DMS114 treated with DMSO at 0.1 percent for 48 hours (cell line): ENCODE measurements at regions not wholly inside any gene's neighbourhood (a gene's known extent, or its start where the extent isn't known, plus 50 kb on each side); places are given as distances from the start of the nearest gene placed in this dataset.

Source experiments
- DNase-seq: peaks from one replicate; lab custom pipeline; 2025; ENCODE audit not compliant: unreplicated experiment; lab: John Stamatoyannopoulos, UW

- no peak for DNase-seq
Observed at GRCh38 chr3:70580021-70580420, 267.6 kb upstream of the MDFIC2 start.

DNA sequence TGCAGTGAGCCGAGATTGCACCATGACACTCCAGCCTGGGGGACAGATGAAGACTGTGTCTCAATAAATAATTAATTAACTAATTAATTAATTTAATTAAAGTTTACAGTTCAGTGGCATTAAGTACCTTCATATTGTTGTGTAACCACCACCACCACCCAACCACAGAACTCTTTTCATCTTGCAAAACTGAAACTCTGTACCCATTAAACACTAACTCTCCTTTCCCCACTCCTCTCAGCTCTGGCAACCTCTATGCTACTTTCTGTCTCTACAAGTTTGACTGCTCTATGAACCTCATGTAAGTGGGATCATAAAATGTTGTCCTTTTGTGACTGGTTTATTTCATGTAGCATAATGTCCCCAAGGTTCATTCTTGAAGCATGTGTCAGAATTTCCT, 259.3 kb upstream of the MDFIC2 start:
- no peak for DNase-seq

DNA sequence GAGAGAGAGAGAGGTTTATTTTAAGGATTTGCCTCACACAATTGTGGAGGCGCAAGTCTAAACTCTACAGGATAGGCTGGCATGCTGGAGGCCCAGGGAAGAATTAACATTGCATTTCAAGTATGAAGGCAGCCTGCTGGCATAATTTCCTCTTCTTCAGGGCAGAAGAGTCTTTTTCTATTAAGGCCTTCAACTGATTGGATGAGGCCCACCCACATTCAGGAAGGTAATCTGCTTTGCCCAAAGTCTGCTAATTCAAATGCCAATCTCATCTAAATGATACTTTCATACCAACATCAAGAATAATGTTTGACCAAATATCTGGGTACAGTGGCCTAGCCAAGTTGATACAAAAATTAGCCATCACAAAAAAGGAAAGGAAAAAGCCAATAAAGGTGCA, 258.1 kb upstream of the MDFIC2 start:
- DNase-seq, result no peak

DNA sequence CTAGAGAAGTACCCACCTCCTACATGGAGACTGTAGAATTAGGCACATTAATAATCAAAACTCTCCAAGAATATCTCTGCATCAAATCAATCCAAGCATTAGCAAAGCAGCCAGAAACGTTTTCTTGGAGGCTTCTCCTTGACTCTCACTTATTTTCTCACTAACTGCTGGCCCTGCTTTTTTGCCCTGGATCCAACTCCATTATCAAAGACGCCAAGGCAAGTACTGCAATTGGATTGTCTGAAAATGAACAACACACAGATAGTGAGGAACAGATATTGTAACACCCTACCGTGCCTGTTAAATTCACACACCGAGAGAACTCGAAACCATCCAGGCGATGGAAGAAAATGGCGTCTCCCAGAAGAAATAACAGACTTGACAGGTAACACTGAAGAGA, 256.2 kb upstream of the MDFIC2 start:
- DNase-seq, result no peak

- DNase-seq, result no peak
Observed at GRCh38 chr3:70565861-70566260, 253.4 kb upstream of the MDFIC2 start.

- DNase-seq, result no peak
Observed at GRCh38 chr3:70564552-70564951, 252.1 kb upstream of the MDFIC2 start.

DNA sequence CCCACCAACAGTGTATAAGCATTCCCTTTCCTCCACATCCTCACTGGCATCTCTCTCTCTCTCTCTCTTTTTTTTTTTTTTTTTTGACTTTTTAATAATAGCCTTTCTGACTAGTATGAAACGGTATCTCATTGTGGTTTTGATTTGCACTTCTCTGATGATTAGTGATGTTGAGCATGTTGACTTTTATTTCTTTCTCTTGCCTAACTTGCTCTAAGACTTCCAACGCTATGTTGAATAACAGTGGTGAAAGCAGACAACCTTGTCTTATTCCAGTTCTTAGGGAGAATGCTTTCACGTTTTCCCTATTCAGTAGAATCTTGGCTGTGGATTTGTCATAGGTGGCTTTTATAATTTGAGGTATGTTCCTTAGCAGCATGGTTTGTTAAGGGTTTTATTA, 249.4 kb upstream of the MDFIC2 start:
- no peak for DNase-seq

- DNase-seq, result no peak
Observed at GRCh38 chr3:70558956-70559355, 246.5 kb upstream of the MDFIC2 start.

GRCh38 chr3:70557976-70558375, 245.5 kb upstream of the MDFIC2 start:
- DNase-seq, result no peak

DNA sequence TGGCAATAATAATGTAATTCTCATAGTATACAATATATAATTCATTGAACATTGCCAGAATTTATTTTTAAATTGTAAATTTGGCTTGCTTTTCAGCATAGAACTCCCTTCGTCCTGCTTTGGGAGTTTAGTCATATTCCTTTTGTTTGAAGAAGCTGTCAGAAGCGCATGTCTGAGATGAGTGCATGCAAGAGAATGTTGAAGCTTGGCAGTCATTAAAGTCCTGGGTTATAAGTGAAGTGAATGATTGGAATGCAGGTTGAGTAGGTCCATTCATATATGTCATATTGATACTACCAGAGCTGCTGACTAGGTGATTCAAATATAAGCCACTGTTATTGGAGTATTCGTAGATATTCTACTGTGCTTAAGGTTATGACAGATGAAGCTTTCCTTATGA, 243.6 kb upstream of the MDFIC2 start:
- DNase-seq, result no peak

DNA sequence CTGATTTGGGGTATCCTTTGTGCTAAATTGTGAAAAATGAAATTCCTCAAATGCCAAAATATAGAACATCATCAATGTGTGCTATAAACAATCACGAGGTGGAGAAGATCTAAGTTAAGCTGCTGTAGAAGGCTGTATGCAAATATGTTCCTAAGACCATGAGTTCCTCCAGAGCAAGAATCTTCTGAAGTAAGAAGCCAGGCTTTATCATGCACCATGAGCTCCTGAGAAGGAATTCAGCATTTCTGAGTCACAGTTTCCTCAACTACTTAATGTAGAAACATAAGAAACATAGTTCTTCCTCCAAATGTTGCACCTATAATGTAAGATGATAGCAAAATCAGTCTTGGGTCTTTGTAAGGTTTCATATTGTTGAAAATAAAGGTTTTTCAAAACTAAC, 241.7 kb upstream of the MDFIC2 start:
- no peak for DNase-seq

DNA sequence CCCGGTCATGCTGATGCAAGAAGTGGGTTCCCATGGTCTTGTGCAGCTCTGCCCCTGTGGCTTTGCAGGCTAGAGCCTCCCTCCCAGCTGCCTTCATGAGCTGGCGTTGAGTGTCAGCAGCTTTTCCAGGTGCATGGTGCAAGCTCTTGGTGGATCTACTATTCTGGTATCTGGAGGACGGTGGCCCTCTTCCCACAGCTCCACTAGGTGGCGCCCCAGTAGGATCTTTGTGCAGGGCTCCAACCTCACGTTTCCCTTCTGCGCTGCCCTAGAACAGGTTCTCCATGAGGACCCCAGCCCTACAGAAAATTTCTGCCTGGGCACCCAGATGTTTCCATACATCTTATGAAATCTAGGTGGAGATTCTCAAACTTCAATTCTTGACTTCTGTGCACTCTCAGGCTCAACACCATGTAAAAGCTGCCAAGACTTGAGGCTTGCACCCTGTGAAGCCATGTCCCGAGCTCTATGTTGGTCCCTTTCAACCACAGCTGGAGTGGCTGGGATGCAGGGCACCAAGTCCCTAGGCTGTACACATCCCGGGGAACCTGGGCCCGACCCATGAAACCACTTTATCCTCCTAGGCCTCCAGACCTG, 238.4 kb upstream of the MDFIC2 start:
- DNase-seq, result no peak

- DNase-seq, result no peak
Observed at GRCh38 chr3:70546679-70547078, 234.2 kb upstream of the MDFIC2 start.

GRCh38 chr3:70543493-70543892, 231.1 kb upstream of the MDFIC2 start:
- DNase-seq, result no peak

DNA sequence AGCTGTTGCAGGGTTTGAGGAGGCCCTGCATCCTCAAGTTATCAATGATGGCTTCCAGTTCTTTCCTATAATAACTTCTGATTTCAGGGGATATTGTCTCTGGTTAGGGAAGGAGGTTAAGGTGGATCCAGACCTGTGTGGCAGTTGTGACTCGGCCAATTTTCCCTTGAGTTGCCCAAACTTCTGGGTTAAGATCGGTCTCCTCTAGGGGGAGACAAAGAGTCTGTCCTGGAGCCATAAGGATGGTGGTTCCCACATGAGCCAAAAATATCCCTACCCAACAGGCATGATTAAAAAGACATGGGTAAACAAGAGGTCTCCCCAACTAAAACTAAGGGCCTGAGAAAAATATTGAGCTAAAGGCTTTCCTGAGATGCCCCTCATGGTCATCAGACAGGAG, 227.5 kb upstream of the MDFIC2 start:
- DNase-seq, result no peak

DNA sequence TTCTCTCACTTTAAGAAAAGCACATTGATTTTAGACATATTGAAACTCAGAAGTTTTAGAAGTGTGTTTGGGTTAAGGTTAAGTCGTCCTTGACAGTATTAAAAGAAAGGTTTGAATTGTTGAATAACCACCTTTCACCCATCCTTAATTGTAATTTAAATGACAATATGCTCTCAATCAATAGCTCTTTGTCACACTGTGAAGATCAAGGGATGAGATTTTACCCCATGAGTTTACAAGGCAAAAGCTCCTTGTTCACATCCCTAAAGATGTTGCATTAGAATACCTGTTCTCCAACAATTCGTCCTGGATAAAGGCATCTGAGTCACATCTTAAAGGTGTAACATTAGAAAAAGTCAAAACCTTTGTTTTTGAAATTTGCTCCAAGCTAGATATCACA, 220.4 kb upstream of the MDFIC2 start:
- DNase-seq, result no peak

- DNase-seq, result no peak
Observed at GRCh38 chr3:70531838-70532489, 219.5 kb upstream of the MDFIC2 start.

DNA sequence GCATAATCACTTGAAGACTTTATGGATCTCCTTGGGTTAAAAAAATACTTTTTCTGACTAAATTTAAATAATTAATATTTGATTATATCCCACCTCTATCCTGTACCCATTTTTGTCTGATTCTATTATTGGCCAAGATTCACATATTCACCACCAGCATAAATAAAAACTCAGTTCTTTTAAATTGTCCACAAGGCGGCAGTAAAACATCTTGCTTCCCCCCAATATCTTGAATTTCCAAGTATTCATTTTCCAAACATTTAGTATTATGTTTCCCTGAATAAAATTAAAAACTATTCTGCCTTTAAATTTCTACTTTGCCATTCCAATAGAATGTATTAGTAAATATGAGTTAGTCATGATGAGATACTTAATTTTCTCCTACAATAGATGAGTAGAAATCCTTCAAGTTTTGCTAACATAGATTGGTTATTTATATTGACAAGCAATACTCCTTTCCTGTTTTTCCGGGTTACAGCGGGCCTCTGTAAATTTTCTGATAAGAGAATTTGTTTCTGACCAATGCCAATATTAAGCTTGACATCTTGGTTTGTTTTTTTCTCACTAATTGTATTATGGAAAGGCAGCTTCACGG, 218.7 kb upstream of the MDFIC2 start:
- DNase-seq, result peak; percentile 7

DNA sequence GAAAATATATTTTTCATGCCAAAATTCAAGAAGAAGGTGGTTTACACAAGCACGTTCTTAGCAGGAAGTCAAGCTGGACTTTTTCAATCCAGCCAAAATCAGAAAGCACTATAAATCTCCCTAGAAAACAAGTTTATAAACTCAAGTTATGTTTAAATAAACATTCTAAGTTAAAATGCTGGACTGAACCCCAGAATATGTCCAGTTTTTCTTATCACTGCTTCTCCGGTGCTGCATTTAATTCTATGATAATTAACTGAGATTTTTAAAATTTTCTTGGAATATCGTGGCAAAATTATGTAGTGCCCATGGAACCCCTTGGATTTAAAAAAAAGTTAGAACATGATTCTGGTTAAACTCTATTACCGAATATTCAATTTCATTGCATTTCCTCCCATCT, 218.2 kb upstream of the MDFIC2 start:
- DNase-seq, result no peak

- no peak for DNase-seq
Observed at GRCh38 chr3:70527026-70527425, 214.6 kb upstream of the MDFIC2 start.

DNA sequence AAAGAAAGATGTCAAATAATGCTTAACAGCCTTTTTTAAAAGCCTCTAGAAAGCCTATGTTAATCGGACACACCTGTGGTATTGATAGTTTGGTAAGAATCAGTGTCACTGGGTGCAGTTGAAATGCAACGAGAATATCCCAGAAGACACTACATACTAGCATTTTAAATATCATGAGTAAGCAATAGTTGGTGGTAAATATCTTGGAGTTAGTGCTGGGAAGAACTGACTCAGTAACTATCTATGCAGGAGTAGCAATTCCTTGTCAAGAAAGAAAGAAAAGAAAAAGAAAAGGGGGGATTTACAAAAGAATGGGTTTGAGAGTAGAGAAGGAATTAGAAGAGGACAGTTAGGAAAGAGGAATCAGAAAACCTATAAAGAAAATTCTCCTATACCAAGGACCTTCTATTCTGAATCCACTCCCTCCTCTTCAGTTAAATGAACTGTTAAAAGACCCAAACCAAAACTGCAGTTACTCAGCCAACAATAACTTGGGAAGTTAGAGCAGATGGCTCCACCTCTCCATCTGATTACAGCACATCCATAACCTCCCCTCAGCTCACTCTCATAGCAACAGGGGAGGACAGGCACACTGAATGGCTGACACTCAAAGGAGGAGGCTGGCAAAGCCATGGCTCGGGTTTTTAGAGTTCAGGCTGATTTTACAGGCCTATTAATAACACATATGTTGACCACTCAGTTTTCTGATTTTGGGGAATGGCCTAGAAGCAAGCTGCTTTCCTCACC, 207.6 kb upstream of the MDFIC2 start:
- DNase-seq, result no peak

- DNase-seq, result no peak
Observed at GRCh38 chr3:70519026-70519425, 206.6 kb upstream of the MDFIC2 start.
